Suprapubic skin (tissue), 4 donors: ENCODE measurements at regions not wholly inside any gene's neighbourhood (a gene's known extent, or its start where the extent isn't known, plus 50 kb on each side); places are given as distances from the start of the nearest gene placed in this dataset.

Experiments used
- DNase-seq, 2 donors: peaks; one replicate each; pipeline ENCODE4 v3.0.0-alpha.2; 2019; ENCODE audit warnings: low spot score in 2 of 2
- H3K27ac ChIP-seq: fragments of 200-600 bp; sonication (generic); one replicate; pipeline ENCODE4 v1.5.1; 2019
- H3K27me3 ChIP-seq: fragments of 200-600 bp; sonication (generic); one replicate; pipeline ENCODE4 v1.5.1; 2019
- H3K36me3 ChIP-seq: fragments of 200-600 bp; sonication (generic); one replicate; pipeline ENCODE4 v1.5.1; 2019
- H3K4me1 ChIP-seq: fragments of 200-600 bp; sonication (generic); one replicate; pipeline ENCODE4 v1.5.1; 2019
- H3K4me3 ChIP-seq: fragments of 200-600 bp; sonication (generic); one replicate; pipeline ENCODE4 v1.5.1; 2019; ENCODE audit warnings: mild to moderate bottlenecking
- H3K9me3 ChIP-seq: fragments of 200-600 bp; sonication (generic); one replicate; pipeline ENCODE4 v1.5.1; 2019
- EP300 ChIP-seq: sonication (generic); formaldehyde crosslinking; IDR thresholded peaks from one replicate; pipeline ENCODE4 v1.6.1; 2017; ENCODE audit warnings: antibody characterized with exemption
- POLR2A ChIP-seq, 2 donors: fragments of 450-650 bp; IDR thresholded peaks; one replicate each; pipeline ENCODE4 v1.6.1; 2017; ENCODE audit warnings: antibody characterized with exemption in 2 of 2, mild to moderate bottlenecking in 2 of 2, moderate library complexity in 2 of 2
- POLR2AphosphoS5 ChIP-seq, 3 donors: sonication (generic); formaldehyde crosslinking; IDR thresholded peaks; one replicate each; pipeline ENCODE4 v1.6.1; 2017; ENCODE audit warnings: antibody characterized with exemption in 3 of 3
- WGBS: methylation state at CpG from one replicate; pipeline ENCODE4 v1.1.5; 2018; 5-methylcytosine and 5-hydroxymethylcytosine counted together
- TF ChIP-seq, protein P1 (sequence below), 2 donors: fragments of 200-600 bp in 1 of 2; fragments of 450-650 bp in 1 of 2; sonication (generic) in 1 of 2; IDR thresholded peaks; one replicate each; pipeline ENCODE4 v1.5.1; 2016 to 2019; ENCODE audit warnings: antibody characterized with exemption in 2 of 2, mild to moderate bottlenecking in 1 of 2, moderate library complexity in 1 of 2

DNA sequence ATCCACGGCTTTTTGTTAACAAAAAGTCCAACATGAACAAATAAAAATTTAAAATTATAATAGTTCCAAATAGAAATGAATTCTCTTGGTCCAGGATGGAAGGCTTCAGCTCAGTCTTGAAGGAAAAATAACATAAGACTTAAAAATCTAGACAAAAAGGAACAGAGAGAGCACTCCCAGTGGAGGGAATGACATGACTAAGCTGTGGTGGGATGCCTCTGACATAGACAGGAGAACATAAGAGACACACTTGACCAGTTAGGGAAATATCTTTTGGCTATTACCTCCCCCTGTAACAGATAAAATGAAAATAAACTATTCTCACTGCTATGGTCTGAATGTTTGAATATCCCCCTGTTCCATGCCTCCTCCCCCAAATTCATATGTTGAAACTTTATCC lies 106.8 kb downstream of the BBS10 start:
- DNase-seq, result no peak
- Histone ChIP-seq H3K27me3 (no peaks in the 10 kb centered on the region), H3K9me3 (no peaks in the 10 kb centered on the region), H3K36me3 (no peaks in the 10 kb centered on the region), H3K27ac (no peak overlapping the region), H3K4me1 (no peaks in the 10 kb centered on the region), H3K4me3 (no peak overlapping the region)
- no peak for TF ChIP-seq POLR2A (IDR thresholded peaks at IDR 0.05)
- TF ChIP-seq, protein P1, sequence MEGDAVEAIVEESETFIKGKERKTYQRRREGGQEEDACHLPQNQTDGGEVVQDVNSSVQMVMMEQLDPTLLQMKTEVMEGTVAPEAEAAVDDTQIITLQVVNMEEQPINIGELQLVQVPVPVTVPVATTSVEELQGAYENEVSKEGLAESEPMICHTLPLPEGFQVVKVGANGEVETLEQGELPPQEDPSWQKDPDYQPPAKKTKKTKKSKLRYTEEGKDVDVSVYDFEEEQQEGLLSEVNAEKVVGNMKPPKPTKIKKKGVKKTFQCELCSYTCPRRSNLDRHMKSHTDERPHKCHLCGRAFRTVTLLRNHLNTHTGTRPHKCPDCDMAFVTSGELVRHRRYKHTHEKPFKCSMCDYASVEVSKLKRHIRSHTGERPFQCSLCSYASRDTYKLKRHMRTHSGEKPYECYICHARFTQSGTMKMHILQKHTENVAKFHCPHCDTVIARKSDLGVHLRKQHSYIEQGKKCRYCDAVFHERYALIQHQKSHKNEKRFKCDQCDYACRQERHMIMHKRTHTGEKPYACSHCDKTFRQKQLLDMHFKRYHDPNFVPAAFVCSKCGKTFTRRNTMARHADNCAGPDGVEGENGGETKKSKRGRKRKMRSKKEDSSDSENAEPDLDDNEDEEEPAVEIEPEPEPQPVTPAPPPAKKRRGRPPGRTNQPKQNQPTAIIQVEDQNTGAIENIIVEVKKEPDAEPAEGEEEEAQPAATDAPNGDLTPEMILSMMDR (IDR thresholded peaks at IDR 0.05), result no peak
- no peak for TF ChIP-seq POLR2AphosphoS5 (IDR thresholded peaks at IDR 0.05)
- TF ChIP-seq EP300, result no peak
- 97% methylated on average over 1 of the region's 1 CpG for WGBS

DNA sequence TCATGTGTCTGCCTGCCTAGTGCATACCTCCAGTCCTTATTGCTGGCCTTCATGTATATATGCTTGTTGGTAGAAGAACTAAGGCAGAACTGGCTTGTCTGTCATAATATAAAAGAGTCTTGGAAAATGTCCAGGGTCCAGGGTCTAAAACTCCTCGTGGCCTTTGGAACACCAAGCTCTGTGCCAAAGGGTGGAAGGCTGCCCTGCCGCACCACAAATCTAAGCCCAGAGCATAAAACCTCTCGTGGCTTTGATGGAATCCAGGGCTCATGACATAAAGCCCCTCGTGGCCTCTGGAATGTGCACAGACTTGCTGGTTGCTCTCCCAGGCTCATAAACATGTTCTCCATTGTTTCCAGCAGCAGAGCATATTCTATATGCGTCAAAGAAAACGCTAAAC lies 107.9 kb downstream of the BBS10 start:
- Histone ChIP-seq H3K36me3 (no peaks in the 10 kb centered on the region), H3K27me3 (no peaks in the 10 kb centered on the region), H3K27ac (no peak overlapping the region), H3K4me1 (no peaks in the 10 kb centered on the region), H3K4me3 (no peak overlapping the region), H3K9me3 (no peaks in the 10 kb centered on the region)
- 83% methylated on average over 5 of the region's 6 CpGs for WGBS
- no peak for TF ChIP-seq POLR2AphosphoS5 (IDR thresholded peaks at IDR 0.05)
- TF ChIP-seq POLR2A (IDR thresholded peaks at IDR 0.05), result no peak
- TF ChIP-seq, protein P1 (IDR thresholded peaks at IDR 0.05), result no peak
- TF ChIP-seq EP300, result no peak
- DNase-seq, result no peak

DNA sequence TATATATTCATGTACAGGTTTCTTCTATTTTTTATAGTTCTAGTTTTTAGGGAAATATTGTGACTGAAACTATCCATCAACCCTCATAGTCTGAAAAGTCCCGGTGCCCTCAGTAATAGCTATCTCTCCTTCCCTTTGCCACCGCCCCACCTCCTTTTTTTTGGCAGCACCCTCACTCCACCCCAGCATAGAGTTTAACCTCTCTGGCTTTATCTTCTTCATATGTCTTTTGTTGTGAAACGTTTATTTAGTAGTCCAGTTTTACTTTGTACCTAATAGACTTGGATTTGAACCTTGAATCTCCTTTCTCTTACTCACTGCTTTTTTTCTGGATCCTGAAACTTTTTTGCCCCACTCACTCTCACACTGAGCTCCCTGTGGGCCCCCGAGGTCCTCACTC lies 109.5 kb downstream of the BBS10 start:
- WGBS, result 71% methylated on average over 4 of the region's 4 CpGs

DNA sequence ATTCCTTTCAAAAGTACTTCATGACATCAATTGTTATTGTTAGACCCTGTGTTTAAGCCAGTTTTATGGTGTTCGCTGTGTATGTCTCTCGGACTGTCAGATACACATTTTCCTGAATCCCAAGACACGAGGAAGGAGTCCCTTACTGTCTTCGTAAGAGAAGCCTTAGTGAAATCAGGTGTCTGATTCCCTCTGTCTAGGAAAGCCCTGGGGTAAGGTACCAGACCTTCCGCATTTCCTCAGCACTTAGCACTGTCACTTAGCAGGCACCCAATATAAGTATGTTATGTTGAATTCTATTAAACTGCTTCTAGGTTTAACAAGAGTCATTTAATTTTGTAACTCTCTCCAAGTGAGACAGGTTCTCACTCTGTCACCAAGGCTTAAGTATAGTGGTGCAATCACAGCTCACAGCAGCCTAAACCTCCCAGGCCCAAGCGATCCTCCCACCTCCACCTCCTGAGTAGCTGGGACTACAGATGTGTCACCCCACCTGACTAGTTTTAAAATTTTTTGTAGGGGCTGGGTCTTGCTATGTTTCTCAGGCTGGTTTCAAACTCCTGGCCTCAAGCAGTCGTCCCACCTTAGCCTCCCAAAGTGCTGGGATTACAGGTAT lies 111.0 kb downstream of the BBS10 start:
- 66% methylated on average over 7 of the region's 7 CpGs for WGBS
- TF ChIP-seq POLR2A (IDR thresholded peaks at IDR 0.05) (no peak), EP300 (no peak), POLR2AphosphoS5 (IDR thresholded peaks at IDR 0.05) (no peak)
- TF ChIP-seq, protein P1 (IDR thresholded peaks at IDR 0.05), result no peak
- H3K4me3 ChIP-seq, result no peak overlapping the region
- no peaks in the 10 kb centered on the region for H3K4me1 ChIP-seq
- DNase-seq, result no peak
- no peaks in the 10 kb centered on the region for H3K27me3 ChIP-seq
- no peak overlapping the region for H3K27ac ChIP-seq
- H3K36me3 ChIP-seq, result no peaks in the 10 kb centered on the region
- no peaks in the 10 kb centered on the region for H3K9me3 ChIP-seq

More for the DNA sequence above, 109.5 kb downstream of the BBS10 start:
- Histone ChIP-seq H3K27me3 (no peaks in the 10 kb centered on the region), H3K36me3 (no peaks in the 10 kb centered on the region), H3K4me3 (no peak overlapping the region), H3K9me3 (no peaks in the 10 kb centered on the region), H3K27ac (no peak overlapping the region), H3K4me1 (no peaks in the 10 kb centered on the region)
- no peak for DNase-seq
- TF ChIP-seq POLR2AphosphoS5 (IDR thresholded peaks at IDR 0.05), result no peak

DNA sequence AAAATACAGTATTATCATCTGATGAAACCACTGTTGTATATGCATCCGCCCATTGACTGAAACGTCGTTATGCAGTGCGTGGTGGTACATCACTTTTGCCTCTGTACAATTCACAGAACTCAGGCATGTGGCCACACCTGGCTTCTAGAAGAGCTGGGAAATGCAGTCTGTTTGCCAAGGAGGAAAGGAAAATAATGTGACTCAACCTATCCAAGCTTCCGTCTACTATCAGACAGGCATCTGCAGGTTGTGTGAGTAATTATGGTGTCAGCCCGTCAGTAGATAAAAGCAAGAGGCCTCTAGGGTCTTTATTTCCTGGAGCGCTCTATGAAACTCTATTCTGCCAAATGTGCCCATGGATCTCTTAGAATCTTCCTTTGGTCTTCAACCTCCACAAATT lies 111.6 kb downstream of the BBS10 start:
- H3K36me3 ChIP-seq, result no peaks in the 10 kb centered on the region
- no peaks in the 10 kb centered on the region for H3K4me1 ChIP-seq
- H3K27ac ChIP-seq, result no peak overlapping the region
- 54% methylated on average over 7 of the region's 7 CpGs for WGBS
- no peak for DNase-seq
- no peak overlapping the region for H3K4me3 ChIP-seq
- TF ChIP-seq POLR2A (IDR thresholded peaks at IDR 0.05), result no peak
- no peak for TF ChIP-seq POLR2AphosphoS5 (IDR thresholded peaks at IDR 0.05)
- no peak for TF ChIP-seq EP300
- TF ChIP-seq, protein P1 (IDR thresholded peaks at IDR 0.05), result no peak
- no peaks in the 10 kb centered on the region for H3K27me3 ChIP-seq
- no peaks in the 10 kb centered on the region for H3K9me3 ChIP-seq

DNA sequence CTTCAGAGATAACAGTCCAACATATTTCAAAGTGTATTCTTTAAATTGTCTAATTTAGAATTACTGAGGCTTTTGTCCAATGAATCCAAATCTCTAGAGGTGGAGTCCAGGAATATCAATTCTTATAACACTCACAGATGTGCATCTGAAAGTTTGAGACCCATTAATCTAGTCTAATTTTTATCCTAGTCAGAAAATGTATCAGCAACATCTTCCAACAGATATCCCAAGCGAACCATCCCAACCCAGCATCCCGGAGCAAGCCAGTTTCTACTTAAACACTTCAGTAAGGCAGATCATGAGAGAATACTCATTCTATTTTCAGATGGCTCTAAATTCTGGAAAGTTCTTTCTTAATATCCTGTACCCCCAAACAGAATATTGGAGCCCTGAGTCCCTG lies 113.5 kb downstream of the BBS10 start:
- TF ChIP-seq POLR2A (IDR thresholded peaks at IDR 0.05) (no peak), EP300 (no peak), POLR2AphosphoS5 (IDR thresholded peaks at IDR 0.05) (no peak)
- TF ChIP-seq, protein P1 (IDR thresholded peaks at IDR 0.05), result no peak
- WGBS, result 93% methylated on average over 2 of the region's 2 CpGs
- H3K4me1 ChIP-seq, result no peaks in the 10 kb centered on the region
- no peaks in the 10 kb centered on the region for H3K27me3 ChIP-seq
- DNase-seq, result no peak
- H3K36me3 ChIP-seq, result no peaks in the 10 kb centered on the region
- no peaks in the 10 kb centered on the region for H3K9me3 ChIP-seq
- H3K4me3 ChIP-seq, result no peak overlapping the region
- H3K27ac ChIP-seq, result no peak overlapping the region
